IMR-90 (cell line): ENCODE measurements at regions not wholly inside any gene's neighbourhood (a gene's known extent, or its start where the extent isn't known, plus 50 kb on each side); places are given as distances from the start of the nearest gene placed in this dataset.

Experiments
- BHLHE40 ChIP-seq: fragments of 150-350 bp; IDR thresholded peaks from 2 replicates; pipeline ENCODE4 v1.6.1; 2016; ENCODE audit warnings: mild to moderate bottlenecking, low read depth, low read length
- CHD1 ChIP-seq: IDR thresholded peaks from 2 replicates; pipeline ENCODE4 v1.6.1; 2012; ENCODE audit warnings: low read depth, low read length, improper control_type of control experiment
- ELK1 ChIP-seq: fragments of 150-350 bp; IDR thresholded peaks from 2 replicates; pipeline ENCODE4 v1.6.1; 2016; ENCODE audit warnings: low read depth, mild to moderate bottlenecking, low read length, moderate library complexity, borderline replicate concordance
- FOS ChIP-seq: fragments of 150-350 bp; IDR thresholded peaks from 2 replicates; pipeline ENCODE4 v1.6.1; 2016; ENCODE audit warnings: low read depth, low read length
- MAFK ChIP-seq: IDR thresholded peaks from 2 replicates; pipeline ENCODE4 v1.6.1; 2012; ENCODE audit warnings: low read depth, low read length, improper control_type of control experiment
- MAZ ChIP-seq: IDR thresholded peaks from 2 replicates; pipeline ENCODE4 v1.6.1; 2012; ENCODE audit warnings: low read depth, mild to moderate bottlenecking, low read length, improper control_type of control experiment, moderate library complexity, borderline replicate concordance
- MXI1 ChIP-seq: IDR thresholded peaks from 2 replicates; pipeline ENCODE4 v1.6.1; 2012; ENCODE audit warnings: low read depth, mild to moderate bottlenecking, low read length, moderate library complexity, borderline replicate concordance
- POLR2A ChIP-seq: IDR thresholded peaks from 2 replicates; pipeline ENCODE4 v1.6.1; 2012; ENCODE audit warnings: mild to moderate bottlenecking, low read depth, low read length
- RAD21 ChIP-seq: IDR thresholded peaks from 2 replicates; pipeline ENCODE4 v1.6.1; 2012; ENCODE audit warnings: low read length, improper control_type of control experiment
- RCOR1 ChIP-seq: IDR thresholded peaks from 2 replicates; pipeline ENCODE4 v1.6.1; 2012; ENCODE audit warnings: mild to moderate bottlenecking, low read length, improper control_type of control experiment; ENCODE audit not compliant: insufficient replicate concordance
- RFX5 ChIP-seq: IDR thresholded peaks from 2 replicates; pipeline ENCODE4 v1.8.0; 2012; ENCODE audit warnings: low read depth, mild to moderate bottlenecking, low read length, moderate library complexity
- SMC3 ChIP-seq: fragments of 150-350 bp; IDR thresholded peaks from 2 replicates; pipeline ENCODE4 v1.6.1; 2016; ENCODE audit warnings: low read depth, mild to moderate bottlenecking, antibody characterized with exemption, low read length, moderate library complexity
- TF ChIP-seq, protein P1 (sequence below): conservative IDR thresholded peaks from 2 replicates; pipeline ENCODE4 v1.5.1; 2012; ENCODE audit warnings: mild to moderate bottlenecking, low read depth, low read length, improper control_type of control experiment

GRCh38 chr4:165684177-165684805 is 188.7 kb upstream of the TLL1 start:
- no peak for TF ChIP-seq POLR2A
- no peak for TF ChIP-seq MAZ
- TF ChIP-seq, protein P1, sequence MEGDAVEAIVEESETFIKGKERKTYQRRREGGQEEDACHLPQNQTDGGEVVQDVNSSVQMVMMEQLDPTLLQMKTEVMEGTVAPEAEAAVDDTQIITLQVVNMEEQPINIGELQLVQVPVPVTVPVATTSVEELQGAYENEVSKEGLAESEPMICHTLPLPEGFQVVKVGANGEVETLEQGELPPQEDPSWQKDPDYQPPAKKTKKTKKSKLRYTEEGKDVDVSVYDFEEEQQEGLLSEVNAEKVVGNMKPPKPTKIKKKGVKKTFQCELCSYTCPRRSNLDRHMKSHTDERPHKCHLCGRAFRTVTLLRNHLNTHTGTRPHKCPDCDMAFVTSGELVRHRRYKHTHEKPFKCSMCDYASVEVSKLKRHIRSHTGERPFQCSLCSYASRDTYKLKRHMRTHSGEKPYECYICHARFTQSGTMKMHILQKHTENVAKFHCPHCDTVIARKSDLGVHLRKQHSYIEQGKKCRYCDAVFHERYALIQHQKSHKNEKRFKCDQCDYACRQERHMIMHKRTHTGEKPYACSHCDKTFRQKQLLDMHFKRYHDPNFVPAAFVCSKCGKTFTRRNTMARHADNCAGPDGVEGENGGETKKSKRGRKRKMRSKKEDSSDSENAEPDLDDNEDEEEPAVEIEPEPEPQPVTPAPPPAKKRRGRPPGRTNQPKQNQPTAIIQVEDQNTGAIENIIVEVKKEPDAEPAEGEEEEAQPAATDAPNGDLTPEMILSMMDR, result no peak
- TF ChIP-seq RCOR1, result no peak
- no peak for TF ChIP-seq MXI1
- no peak for TF ChIP-seq RAD21
- no peak for TF ChIP-seq BHLHE40
- no peak for TF ChIP-seq FOS
- TF ChIP-seq CHD1, result no peak
- no peak for TF ChIP-seq ELK1
- no peak for TF ChIP-seq MAFK
- TF ChIP-seq SMC3, result no peak
- no peak for TF ChIP-seq RFX5
